ENCODE measurements at regions not wholly inside any gene's neighbourhood (a gene's known extent, or its start where the extent isn't known, plus 50 kb on each side); places are given as distances from the start of the nearest gene placed in this dataset.

DNA sequence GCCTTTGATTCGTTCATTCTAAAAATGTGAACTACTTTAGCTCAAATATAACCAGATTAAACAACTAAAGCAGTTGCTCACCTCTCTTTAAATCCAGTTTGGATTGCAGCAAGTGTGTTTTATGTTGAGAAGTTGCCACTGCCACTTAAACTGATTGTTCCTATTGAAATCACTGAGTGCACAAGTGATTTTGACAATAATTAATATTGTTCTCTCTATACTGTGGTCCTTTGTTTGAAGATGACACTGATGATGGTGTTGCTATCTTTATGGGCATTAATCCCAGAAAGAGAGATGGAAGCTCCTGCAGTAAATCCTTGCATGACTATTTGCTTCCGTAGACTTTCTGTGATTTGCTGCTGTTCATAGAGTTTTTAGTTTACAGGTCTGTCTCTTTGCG, 251.4 kb upstream of the ZEB2 start:
- TF ChIP-seq POLR2A (IDR thresholded peaks at IDR 0.05) (no peak), CTCF (IDR thresholded peaks at IDR 0.05) (no peak), EP300 (IDR thresholded peaks at IDR 0.05) (no peak)
